Thyroid gland (tissue), 4 donors: ENCODE measurements at regions not wholly inside any gene's neighbourhood (a gene's known extent, or its start where the extent isn't known, plus 50 kb on each side); places are given as distances from the start of the nearest gene placed in this dataset.

Experiments
- DNase-seq, 2 donors: peaks; one replicate each; pipeline ENCODE4 v3.0.0-alpha.2; 2019
- H3K27ac ChIP-seq, 3 donors: fragments of 200-600 bp; sonication (generic); 1 replicate in 2 of 3; 2 replicates in 1 of 3; pipeline ENCODE4 v1.5.1; 2016 to 2019; ENCODE audit warnings: mild to moderate bottlenecking in 1 of 3, moderate library complexity in 1 of 3
- H3K27me3 ChIP-seq: fragments of 200-600 bp; sonication (generic); one replicate; pipeline ENCODE4 v1.5.1; 2019
- H3K36me3 ChIP-seq, 2 donors: fragments of 200-600 bp; sonication (generic); one replicate each; pipeline ENCODE4 v1.5.1; 2016 to 2019
- H3K4me1 ChIP-seq, 2 donors: fragments of 200-600 bp; sonication (generic); one replicate each; pipeline ENCODE4 v1.5.1; 2017 to 2019
- H3K4me3 ChIP-seq, 3 donors: fragments of 200-600 bp; sonication (generic); replicated peaks in 1 of 3; 1 replicate in 2 of 3; 2 replicates in 1 of 3; pipeline ENCODE4 v1.5.1; 2016; ENCODE audit warnings: mild to moderate bottlenecking in 1 of 3
- H3K9me3 ChIP-seq: fragments of 200-600 bp; sonication (generic); one replicate; pipeline ENCODE4 v1.5.1; 2017
- POLR2A ChIP-seq, 2 donors: fragments of 450-650 bp; IDR thresholded peaks; one replicate each; pipeline ENCODE4 v1.6.1; 2017; ENCODE audit warnings: antibody characterized with exemption in 2 of 2, mild to moderate bottlenecking in 2 of 2, moderate library complexity in 1 of 2
- WGBS, 2 donors: methylation state at CpG; one replicate each; pipeline ENCODE4 v1.1.5; 2017; 5-methylcytosine and 5-hydroxymethylcytosine counted together
- intact Hi-C: fragments of 100-400 bp; cut with DNase I; formaldehyde crosslinking; loops from one replicate; pipeline ENCODE4 v1.15.1; 2023
- TF ChIP-seq, protein P1 (sequence below), 6 experiments: fragments of 200-600 bp in 3 of 6; fragments of 450-650 bp in 3 of 6; sonication (generic) in 3 of 6; IDR thresholded peaks; one replicate each; pipeline ENCODE4 v1.5.1; 2016 to 2019; ENCODE audit warnings: antibody characterized with exemption in 6 of 6, mild to moderate bottlenecking in 2 of 6, inconsistent platforms in 1 of 6, moderate library complexity in 1 of 6

DNA sequence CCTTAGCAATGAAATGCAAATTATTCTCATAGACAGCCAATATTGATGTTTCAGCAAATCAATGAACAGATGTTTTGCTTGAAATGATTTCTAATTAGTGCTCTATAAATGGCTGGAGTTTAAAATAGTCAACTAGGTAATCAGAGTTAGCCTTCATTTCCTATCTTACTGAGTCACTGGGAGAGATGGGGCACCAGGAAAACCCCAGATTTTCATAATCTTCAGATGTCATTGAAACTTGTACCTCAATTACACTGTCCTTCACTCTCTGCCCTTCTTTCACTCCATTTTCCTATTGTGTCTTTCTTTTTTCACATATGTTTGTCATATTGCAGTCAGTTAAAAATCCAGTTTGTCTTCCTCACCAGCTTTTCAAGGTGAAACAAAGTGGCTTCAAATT is 92.7 kb downstream of the C12orf75 start:
- no peak for TF ChIP-seq POLR2A (IDR thresholded peaks at IDR 0.05)
- TF ChIP-seq, protein P1, sequence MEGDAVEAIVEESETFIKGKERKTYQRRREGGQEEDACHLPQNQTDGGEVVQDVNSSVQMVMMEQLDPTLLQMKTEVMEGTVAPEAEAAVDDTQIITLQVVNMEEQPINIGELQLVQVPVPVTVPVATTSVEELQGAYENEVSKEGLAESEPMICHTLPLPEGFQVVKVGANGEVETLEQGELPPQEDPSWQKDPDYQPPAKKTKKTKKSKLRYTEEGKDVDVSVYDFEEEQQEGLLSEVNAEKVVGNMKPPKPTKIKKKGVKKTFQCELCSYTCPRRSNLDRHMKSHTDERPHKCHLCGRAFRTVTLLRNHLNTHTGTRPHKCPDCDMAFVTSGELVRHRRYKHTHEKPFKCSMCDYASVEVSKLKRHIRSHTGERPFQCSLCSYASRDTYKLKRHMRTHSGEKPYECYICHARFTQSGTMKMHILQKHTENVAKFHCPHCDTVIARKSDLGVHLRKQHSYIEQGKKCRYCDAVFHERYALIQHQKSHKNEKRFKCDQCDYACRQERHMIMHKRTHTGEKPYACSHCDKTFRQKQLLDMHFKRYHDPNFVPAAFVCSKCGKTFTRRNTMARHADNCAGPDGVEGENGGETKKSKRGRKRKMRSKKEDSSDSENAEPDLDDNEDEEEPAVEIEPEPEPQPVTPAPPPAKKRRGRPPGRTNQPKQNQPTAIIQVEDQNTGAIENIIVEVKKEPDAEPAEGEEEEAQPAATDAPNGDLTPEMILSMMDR (IDR thresholded peaks at IDR 0.05), result no peak
- DNase-seq, result no peak
- intact Hi-C loops, result no loop called here

DNA sequence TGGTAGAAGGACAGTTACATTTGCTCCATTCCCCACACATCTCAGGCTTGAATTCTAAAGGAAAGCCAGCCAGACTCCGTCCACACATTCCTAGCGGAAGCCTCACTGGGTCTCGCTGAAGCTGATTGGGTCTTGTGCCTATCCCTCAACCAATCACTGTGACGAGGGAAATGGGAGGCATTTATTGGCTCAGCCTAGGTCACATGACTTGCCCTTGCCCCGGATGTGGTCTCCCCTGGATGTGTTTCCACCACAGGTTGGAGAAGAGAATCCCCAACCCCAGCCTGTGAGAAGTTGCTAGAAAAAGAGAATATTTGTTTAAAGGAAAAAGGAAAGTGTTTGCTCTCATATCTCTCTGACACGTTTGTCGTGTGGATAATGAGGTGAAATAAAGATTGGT is 93.4 kb downstream of the C12orf75 start:
- H3K4me1 ChIP-seq, result no peaks in the 10 kb centered on the region
- no peak overlapping the region for H3K4me3 ChIP-seq
- no peaks in the 10 kb centered on the region for H3K27me3 ChIP-seq
- intact Hi-C loops, result no loop called here
- no peaks in the 10 kb centered on the region for H3K36me3 ChIP-seq
- H3K27ac ChIP-seq, result no peak overlapping the region
- no peak for TF ChIP-seq POLR2A (IDR thresholded peaks at IDR 0.05)
- TF ChIP-seq, protein P1 (IDR thresholded peaks at IDR 0.05), result no peak
- no peaks in the 10 kb centered on the region for H3K9me3 ChIP-seq
- WGBS, 2 donors, result 91 to 98% methylated on average over 7 of the region's 7 CpGs
- no peak for DNase-seq

More for the DNA sequence above, 92.7 kb downstream of the C12orf75 start:
- Histone ChIP-seq H3K36me3 (no peaks in the 10 kb centered on the region), H3K4me3 (no peak overlapping the region), H3K4me1 (no peaks in the 10 kb centered on the region), H3K27ac (no peak overlapping the region), H3K9me3 (no peaks in the 10 kb centered on the region), H3K27me3 (no peaks in the 10 kb centered on the region)

DNA sequence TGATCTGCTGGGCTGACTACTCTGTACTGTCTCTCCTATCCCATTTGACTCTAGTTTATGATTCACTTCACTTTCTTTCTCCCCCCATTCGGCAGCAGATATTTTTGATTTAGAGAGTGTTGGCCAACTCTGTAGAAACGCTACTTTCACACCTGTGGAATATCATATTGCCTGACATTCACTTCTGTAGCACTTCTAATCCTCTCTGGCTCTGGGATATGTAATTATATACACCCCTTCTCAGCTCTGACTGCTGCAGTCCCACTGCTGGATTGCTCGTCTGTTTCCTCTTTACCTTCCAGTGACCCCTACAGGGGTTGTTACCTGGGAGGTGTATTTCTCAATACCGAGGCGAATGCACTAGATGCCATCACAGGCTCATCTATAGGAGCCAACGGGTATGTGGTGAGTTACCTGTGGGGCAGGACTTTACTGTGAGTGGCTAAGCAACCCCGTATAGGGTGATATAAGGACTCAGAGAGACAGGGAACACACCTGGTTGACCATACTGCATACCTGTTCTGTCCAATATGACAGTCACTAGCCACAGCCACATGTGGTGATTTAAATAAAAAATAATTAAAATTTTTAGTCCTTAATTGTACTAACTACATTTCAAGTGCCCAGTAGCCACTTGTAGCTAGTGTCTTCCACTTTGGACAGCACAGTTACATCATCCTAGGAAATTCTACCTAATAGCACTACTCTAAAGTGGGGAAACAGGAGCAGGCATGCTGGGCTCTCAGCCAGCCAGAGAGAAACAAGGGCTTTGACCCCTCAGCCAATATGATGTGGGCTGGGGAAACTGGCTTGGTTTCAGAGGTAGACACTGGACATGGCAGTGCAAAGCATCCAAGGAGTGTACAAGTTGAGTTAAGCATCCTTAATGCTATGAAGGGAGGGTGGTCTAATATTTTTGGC is 95.0 kb downstream of the C12orf75 start:
- 85 to 86% methylated on average over 7 of the region's 7 CpGs for WGBS, 2 donors
- TF ChIP-seq, protein P1 (IDR thresholded peaks at IDR 0.05), result no peak
- no peak for TF ChIP-seq POLR2A (IDR thresholded peaks at IDR 0.05)
- H3K27me3 ChIP-seq, result no peaks in the 10 kb centered on the region
- H3K27ac ChIP-seq, result no peak overlapping the region
- intact Hi-C loops, result no loop called here
- H3K4me3 ChIP-seq, result no peak overlapping the region
- H3K36me3 ChIP-seq, result no peaks in the 10 kb centered on the region
- DNase-seq, result no peak
- H3K4me1 ChIP-seq, result no peaks in the 10 kb centered on the region
- H3K9me3 ChIP-seq, result no peaks in the 10 kb centered on the region

DNA sequence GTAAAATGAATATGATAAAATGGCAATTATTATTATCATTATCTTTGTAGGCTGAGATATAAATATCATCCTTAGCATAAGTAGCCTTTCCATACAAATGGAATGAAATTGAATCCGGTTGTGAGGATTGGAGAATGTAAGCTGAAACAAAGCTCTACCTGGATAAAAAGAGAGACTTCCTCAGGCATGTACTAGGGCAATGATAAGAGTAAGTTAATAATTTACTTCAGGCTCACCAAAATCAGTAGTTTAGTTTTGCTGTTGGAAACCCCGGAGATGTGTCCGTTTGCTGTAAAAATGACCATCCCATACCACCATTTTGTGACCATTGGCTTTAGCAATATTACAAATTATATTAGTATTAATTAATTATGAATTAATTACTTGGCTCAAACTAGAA is 96.3 kb downstream of the C12orf75 start:
- intact Hi-C loops, result no loop called here
- Histone ChIP-seq H3K36me3 (no peaks in the 10 kb centered on the region), H3K27ac (no peak overlapping the region), H3K27me3 (no peaks in the 10 kb centered on the region), H3K9me3 (no peaks in the 10 kb centered on the region), H3K4me1 (no peaks in the 10 kb centered on the region), H3K4me3 (no peak overlapping the region)
- WGBS, 2 donors, result 95 to 99% methylated on average over 3 of the region's 3 CpGs
- no peak for TF ChIP-seq POLR2A (IDR thresholded peaks at IDR 0.05)
- TF ChIP-seq, protein P1 (IDR thresholded peaks at IDR 0.05), result no peak
- DNase-seq, result no peak

DNA sequence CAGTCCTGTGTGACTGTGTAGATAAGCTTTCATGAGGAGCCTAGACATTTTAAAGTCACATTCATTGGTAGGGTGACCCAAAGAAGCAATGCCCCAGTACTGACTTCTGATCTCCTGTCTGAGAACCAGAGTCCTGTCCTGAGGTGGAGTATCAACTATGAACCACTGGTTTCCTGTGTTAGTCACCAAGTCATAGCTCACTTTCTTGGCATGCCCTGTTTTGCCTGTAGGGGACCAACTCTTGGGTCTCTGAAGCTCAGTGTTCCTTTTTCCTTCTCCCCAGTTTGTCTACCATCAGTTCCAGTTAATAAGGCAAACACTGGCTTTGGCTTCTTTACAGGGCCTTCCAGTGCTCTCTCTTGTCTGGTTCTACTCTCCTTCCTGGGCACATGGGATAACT is 97.4 kb downstream of the C12orf75 start:
- Histone ChIP-seq H3K27ac (no peak overlapping the region), H3K4me1 (no peaks in the 10 kb centered on the region), H3K27me3 (no peaks in the 10 kb centered on the region), H3K36me3 (no peaks in the 10 kb centered on the region), H3K9me3 (no peaks in the 10 kb centered on the region), H3K4me3 (no peak overlapping the region)
- intact Hi-C loops, result no loop called here
- DNase-seq, result no peak
- no peak for TF ChIP-seq POLR2A (IDR thresholded peaks at IDR 0.05)
- TF ChIP-seq, protein P1 (IDR thresholded peaks at IDR 0.05), result no peak
